ENCODE measurements at regions not wholly inside any gene's neighbourhood (a gene's known extent, or its start where the extent isn't known, plus 50 kb on each side); places are given as distances from the start of the nearest gene placed in this dataset.
"Not testable (repeated sequence)": the region's sequence is repeated elsewhere in the genome, so short reads cannot be mapped to it uniquely, and the experiment has no call there.

DNA sequence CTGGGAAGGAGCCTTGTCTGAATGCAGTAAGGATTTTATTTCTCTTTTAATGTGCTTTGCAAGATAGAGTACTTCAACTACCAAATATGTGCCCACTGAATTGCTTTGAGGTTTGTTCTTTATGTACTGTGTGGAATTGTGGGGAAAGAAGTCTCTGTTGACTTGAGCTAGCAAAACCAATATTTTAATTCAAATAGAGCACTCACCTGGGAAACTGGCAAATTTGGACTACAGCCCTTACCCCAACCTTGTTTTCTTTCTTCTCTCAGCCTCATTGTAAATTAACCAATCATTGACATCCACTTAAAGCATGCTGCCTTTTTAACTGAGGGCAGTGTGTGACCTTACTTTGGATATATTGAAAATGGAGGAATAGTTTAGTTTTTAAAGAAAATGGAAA lies 409.0 kb downstream of the SPATA31D1 start:
- no peak for DNase-seq

DNA sequence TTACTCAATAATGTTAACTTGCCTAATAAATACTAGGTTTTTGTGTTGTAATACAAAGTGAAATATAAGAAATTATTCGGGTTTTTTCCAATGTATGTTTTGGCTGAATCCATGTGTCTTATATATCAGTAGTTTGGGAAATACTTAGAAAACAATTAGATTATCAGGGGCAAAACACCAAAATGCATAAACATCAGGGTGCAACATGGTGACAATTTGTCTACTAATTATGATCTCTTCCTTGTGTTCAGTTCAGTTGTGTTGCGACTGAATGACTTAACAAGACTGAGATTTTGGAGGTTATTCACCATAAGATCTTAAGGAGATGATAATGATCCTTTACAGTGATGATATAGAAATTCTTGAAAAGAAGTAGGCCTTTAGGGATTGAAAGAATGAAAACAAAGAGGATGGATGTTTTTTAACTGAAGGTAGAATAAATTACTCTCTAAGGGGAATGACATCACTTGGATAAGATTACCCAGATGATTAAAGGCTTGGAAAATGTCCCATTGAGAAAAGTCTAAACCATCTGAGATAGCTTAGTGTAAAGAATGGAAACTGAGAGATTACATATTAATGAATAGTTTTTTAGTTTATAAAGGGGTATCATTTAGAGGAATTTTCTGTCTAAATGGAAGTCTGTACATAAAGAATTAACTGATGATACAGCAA lies 415.8 kb downstream of the SPATA31D1 start:
- peak; percentile 30 for DNase-seq

DNA sequence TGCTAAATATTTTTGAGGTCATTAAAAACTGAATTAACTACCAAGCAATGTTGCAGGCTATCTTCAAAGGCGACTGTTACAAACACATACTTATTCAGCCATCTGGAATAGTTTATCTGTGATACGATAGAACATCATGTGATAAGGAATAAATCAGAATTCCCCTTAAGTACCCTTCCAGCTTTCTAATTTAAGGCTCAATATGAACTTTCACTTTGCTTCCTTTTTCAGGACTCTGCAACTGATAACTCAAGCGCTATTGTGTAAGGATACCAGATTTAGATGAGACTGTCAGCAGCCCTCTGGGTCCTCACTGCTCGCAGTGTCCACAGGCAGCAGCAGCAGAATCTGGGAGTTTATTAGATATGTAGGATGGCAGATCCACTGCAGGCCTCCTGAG lies 416.3 kb downstream of the SPATA31D1 start:
- peak; percentile 20 for DNase-seq

DNA sequence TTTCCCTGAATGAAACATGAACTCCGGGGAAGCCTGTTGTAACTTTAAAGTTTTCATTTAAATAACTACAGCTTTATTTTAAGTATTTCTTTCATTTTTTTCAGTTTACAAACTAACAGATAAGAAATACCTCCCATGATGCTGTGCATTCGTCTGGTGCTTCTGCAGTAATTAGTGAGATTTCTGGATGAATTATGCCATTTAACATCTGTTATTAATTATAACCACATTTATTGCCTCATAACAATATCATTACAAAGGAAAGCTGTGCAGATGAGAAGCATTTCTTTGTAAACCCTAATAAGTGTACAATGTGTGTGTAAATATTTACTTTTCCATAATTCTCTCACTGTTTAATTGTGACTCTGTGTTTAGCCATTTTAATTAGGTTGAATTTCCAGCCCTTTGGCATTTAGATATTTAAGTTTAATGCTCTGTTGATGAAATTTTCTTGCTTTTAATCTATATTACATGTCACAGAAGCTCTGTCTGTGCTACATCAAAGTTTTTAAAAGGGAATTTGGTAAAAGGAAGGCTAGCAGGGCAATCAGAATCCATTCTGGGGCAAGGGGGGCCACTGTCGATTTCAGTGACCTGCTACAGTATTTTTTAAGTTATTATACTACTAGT lies 418.0 kb downstream of the SPATA31D1 start:
- DNase-seq, result no peak

DNA sequence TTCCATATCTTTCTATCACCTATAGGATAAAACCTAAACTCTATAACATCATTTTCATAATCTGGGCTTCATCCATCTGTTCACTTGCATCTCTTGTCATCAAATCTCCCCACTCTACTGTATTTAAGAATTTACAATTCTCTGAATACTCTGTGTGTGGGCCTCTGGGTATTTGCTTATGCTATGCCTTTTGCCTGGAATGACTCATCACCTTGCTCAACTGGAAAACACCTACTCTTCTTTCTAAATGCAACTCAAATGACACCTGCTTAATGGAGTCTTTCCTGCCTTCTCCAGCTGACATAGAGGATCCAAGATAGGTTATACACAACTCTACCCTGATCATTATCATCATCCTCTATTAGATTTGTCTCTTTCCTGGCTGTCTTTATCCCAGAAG lies 421.7 kb downstream of the SPATA31D1 start:
- peak; percentile 22 for DNase-seq

DNA sequence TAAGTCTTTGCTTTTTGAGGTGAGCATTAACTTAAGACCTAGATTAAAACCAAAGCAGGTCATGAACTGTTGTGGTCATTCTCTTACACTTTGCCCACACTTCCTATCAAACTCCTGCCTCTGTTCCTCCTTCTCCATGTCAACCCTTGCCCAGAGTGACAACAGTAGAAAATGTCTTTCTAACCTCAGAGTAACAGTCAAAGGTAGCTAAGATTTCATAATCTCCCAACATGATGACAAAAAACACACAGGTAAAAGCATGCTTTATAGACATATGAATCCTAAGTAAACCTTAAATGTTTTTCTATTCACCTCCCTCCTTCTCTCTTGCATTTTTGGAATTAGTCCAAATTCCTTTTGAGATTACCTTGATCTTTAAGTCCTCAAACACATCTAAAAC lies 422.3 kb downstream of the SPATA31D1 start:
- DNase-seq, result peak; percentile 30

DNA sequence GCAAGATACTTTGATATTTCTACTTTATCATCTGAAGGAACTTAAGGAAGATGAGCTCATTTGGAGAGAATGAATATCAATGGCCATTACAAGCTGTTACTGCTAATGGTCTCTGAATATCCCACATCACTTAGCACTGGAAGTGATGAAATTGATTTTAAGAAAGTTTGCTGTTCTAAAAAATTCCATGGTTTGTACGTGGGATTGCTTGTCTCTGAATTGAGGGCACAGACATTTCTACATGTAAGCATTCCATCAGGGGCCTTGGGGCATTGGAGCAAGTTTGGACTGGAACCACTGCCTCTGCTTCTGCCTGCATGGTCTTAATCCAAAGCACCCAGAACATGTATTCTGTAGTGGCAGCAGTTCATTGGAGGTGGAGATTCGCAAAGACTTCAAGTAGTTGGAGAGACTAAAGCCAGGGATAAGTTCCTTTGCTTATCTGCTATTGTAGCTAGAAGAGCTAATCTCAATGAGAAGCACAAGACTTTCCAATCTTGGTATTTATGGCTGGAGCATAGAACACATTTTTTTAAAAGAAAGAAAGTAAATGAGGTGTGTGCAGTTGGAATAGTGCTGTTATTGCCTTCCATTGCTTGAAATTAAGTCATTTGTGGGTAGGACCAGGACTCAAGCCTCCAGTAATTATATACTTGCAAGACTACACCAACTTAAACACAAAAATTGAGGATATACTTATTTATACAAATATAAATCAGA lies 424.2 kb downstream of the SPATA31D1 start:
- no peak for DNase-seq

DNA sequence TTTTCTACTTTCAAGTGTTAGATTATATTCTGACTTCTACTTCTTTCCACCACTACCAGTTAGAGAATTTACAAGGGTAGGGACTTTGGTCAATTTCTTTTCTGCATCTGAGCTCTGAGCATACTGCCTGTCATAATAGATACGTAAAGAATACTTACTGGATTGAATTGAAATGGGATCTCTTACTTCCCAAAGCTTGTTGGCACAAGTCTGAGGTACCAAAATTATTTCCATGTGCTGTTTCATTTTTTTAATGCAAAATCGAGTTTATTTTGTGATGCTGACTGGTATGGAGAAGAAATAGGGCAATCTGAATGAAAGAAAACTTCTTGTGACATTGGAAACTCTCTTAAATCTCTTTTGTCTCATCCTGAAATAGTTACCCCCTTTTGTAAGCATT lies 428.9 kb downstream of the SPATA31D1 start:
- DNase-seq, result no peak

DNA sequence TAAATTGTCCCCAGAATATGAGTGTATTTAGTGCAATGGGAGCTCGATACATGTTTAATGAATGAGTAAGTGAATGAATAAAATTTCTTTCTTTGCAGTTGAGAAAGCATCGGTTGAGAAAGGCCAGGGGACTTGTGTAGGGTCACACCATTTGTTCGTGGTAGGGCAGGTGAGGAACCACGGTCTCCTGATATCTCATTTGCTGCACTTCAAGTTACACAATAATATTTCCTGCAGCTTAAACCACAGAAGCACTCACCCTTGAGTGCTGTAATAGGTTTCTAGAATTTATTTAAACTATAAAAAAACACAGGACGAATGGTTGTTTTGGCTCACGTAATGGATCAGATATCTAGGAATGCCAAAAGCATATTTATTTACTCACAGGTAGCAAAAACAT lies 429.8 kb downstream of the SPATA31D1 start:
- no peak for DNase-seq

DNA sequence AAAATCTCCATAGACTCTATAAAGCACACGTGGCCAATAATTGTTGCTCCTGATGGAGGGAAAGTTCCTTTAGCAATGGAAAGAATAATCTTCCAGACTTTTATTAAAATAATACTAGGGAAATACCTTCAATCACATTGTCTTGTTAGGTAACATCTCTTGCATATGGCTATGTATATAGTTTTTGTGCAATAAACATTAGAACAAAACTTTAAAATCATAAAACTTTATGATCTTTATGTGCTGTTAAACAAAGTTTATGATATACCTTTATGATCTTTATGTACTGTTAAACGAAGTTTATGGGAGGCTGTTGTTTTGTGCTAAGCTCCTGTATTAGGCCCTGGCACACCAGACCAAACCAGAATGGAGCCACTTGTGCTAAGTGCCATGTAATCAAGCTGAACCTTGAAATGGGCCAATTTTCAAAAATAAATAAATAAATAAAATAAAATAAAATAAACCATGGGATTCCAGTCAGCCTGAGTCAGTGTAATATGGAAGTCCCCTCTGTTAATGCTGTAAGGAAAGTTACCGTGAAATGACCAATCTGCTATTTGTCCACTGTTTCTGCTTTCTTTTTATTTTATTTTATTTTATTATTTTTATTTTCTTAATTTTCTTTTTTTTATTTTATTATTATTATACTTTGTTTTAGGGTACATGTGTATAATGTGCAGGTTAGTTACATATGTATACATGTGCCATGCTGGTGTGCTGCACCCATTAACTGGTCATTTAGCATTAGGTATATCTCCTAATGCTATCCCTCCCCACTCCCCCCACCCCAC lies 431.3 kb downstream of the SPATA31D1 start:
- no peak for DNase-seq

DNA sequence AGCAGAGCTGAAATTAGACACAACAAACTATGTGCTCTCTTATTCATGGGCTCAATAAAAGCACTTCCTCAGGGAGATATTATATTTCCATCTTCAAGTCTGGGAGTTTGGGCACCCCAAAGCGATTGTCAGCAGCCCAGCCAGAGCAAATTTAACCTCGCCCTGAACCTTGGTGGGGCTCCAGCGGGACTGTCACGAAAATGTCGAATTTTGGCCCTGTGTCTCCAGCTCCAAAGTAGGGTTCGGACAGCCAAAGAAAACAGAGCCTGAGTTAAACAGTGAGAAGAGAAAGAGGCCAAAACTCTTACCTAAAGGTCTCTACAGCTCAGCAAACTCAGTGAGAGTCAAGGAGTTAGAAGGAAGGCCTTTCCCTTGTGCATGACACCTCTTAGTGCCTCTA lies 432.9 kb downstream of the SPATA31D1 start:
- peak; percentile 38 for DNase-seq

DNA sequence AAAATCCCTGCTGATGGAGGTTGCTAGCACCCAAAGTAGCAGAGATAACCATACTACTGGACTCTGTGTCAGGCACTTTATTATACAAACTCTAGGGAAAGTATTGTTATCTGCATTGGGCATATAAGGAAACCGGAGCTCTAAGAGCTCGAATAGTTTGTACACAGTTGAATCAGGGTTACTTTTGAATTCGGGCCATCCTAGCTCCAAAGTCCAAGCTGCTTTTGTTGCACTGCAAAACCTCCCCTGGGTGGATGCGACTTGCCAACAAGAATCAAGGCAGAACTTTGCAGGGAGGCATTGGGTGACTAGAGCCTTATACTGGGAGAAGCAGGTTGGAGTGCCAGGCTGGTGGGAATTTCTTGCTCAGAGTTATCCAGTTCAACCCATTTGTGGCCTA lies 435.1 kb downstream of the SPATA31D1 start:
- DNase-seq, result no peak

DNA sequence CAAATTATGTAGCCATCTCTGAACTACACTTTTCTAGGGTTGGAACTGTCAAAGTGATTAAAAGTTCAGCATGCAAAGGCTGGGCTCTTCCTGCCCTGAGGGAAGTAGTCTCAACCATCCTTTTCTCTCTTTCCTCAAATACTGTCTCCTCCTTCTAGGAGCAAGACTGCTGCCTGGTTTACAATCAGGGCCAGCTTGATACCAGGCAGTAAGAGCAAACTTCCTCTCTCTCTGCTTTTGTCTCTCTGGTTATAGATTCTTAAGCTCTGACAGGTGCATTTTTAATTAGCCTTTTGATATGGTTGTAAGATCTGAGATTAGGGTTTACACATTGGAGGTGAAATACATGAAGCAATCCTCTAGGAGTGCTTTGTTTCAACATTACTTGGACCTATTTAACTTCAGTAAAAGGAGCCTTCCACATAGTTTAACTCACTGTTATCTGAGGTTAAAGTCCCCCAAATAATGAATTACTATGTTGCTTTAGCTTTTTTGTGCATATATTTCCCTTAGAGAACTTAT lies 436.1 kb downstream of the SPATA31D1 start:
- DNase-seq, result no peak

DNA sequence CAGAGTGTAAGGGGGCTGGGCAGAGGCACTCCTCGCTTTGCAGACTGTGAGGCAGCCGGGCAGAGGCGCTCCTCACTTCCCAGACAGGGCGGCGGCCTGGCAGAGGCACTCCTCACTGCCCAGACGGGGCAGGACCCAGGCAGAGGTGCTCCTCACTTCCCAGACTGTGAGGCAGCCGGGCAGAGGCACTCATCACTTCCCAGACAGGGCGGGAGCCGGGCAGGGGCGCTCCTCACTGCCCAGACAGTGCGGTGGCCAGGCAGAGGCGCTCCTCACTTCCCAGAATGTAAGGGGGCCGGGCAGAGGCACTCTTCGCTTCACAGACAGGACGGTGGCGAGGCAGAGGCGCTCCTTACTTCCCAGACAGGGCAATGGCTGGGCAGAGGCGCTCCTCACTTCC lies 442.5 kb downstream of the SPATA31D1 start:
- no peak for DNase-seq

DNA sequence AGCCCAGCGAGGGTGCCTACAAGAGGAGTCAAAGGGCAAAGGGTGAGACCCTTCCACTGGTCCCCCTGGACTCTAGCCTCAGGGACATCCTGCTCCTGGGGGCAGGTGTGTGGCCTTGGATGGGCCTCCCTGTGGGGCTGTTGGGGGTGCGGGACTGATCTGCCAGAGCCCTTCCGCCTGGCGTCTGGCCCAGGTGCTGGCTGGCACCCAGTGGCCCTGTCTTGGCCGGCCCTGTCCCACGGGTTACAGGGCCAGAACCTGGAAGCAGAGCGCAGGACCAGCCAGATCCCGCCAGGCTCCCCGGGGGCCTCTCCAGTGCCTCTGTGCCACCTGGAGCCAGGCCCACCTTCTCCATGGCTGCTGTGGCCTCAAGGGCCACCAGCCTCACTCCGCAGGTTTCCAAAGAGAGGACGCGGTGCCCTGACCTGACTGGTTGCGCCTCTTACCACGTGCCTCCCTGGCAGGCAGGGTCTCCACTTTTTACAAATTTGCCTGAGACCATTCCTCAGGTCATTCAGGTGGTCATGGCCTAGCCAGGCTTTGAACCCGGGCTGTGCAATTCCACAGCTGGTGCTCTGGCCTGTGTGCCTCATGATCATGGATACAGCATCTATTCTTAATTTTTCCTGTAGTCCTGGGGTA lies 444.8 kb downstream of the SPATA31D1 start:
- not testable (repeated sequence) for DNase-seq

DNA sequence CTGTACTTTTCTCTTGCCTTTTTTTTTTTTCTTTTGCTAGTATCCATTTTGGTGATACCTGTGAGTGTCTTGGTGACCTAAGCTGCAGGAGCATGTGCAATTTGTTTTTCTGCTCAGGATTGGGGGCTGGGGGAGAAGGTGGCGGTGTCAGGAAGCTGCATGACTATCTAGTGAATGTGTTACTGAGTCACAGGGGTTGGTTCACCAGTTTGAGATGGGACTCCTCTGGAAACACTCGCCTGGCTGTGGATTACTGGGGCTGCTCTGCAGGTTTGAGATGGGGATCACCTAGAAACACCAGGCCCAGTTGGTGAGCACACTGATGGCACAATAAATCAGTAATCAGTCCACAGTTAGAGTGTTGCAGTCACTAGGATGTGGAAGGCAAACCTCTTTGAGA lies 447.9 kb downstream of the SPATA31D1 start:
- no peak for DNase-seq

DNA sequence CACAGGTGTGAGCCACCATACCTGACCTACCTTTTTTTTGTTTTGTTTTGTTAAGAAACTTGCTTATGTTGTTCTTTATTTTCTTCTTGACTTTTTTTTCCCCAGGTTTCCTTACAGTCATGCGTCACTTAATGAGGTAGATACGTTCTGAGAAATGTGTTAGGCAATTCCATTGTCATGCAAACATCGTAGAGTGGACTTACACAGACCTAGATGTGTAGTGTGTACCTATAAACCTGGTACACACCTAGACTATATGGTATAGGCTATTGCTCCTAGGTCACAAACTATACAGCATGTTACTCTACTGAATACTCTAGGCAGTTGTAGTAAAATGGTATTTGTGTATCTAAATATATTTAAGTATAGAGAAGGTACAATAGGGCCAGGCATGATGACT lies 448.6 kb downstream of the SPATA31D1 start:
- DNase-seq, result not testable (repeated sequence)

DNA sequence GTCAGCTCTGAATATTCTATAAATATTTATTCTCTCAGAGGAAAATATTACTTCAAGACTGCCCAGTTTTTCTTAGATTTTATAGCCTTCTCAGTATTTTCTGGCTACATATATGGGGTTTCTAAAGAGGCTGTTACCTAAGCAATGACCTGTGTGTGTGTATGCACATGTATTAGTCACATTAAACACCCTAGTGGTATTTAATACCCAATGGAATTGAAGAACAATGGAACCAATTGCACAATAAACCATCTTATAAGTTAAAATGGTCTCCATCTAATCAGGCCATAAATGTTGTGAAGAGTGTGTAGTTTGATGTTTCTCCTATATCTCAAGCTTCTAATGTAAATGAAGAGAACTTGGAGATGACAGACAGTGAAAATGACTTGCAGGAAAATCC lies 450.0 kb downstream of the SPATA31D1 start:
- no peak for DNase-seq

DNA sequence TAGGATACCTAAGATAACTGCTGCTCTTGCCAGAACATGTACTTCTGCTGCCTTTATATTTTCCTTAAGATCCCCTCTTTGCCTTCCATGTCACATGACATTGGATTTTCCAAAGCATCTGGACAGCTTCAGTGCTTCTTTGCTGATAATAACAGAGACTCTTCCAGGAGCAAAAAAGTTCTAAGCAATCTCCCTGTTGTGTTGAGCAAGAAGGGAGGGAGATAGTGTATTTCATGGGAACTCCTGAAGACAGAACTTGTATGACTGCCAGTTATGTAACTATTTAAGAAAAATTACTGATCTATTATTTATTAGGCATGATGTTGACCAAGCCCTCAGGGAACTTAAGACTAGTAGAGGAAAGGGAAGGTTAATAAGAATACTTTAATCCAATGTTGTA lies 454.7 kb downstream of the SPATA31D1 start:
- DNase-seq, result no peak

DNA sequence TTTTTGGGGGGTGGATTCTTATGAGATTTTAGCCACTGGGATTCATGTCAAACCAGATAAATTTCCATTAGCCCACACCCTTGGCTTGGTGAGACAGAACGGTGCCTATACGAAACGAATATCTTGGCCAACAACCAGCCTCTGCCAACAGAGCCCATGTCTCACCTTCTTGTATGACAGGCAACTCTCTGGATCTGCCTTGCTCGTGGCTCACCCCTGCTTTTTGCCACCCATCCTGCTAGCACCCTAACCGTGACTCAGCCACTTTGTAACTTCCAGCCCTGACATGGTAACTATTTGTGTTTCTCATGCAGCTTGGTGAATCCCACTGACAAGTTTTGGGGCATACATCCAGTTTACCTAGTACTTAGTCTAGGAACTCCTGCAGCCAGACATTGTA lies 457.0 kb downstream of the SPATA31D1 start:
- DNase-seq, result no peak

DNA sequence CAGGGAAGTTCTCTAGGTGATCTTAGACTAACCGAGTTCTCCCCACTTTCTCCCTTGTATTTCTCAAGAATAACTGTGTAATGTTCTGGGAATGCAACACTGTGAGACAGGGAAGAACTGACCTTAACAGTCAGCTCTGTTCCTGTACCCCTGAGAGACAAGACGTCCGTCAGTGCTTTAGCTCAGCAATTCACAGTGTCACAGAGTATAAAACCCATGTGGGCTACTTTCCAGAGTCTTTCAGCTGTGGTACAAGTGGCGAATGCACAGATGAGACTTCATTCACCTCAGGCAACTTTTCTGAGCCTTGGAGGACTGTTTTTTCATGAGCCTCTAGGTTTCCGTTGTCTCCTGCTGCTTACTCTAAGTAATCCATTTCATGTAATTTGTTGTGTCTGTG lies 458.8 kb downstream of the SPATA31D1 start:
- DNase-seq, result no peak

DNA sequence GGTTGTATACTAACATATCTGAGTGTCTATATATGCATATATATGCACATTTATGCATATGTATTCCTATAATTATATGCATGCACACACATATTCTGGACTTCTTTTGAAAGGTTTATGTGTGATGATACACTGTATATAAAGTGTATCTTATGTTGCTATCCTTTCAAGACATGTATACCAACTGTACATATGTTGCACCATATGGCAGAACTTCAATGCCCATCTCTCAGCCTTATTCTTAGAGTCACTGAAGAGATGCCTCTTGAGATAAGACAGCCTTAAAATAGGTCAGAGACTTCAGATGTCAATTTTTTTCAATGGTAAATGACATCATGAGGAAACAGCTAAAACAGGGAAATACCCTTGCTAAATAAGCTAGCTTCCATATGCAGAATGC lies 461.4 kb downstream of the SPATA31D1 start:
- DNase-seq, result no peak

All from tongue (tissue), 1 donor.